ENCODE measurements at regions not wholly inside any gene's neighbourhood (a gene's known extent, or its start where the extent isn't known, plus 50 kb on each side); places are given as distances from the start of the nearest gene placed in this dataset.
"Not testable (repeated sequence)": the region's sequence is repeated elsewhere in the genome, so short reads cannot be mapped to it uniquely, and the experiment has no call there.

DNA sequence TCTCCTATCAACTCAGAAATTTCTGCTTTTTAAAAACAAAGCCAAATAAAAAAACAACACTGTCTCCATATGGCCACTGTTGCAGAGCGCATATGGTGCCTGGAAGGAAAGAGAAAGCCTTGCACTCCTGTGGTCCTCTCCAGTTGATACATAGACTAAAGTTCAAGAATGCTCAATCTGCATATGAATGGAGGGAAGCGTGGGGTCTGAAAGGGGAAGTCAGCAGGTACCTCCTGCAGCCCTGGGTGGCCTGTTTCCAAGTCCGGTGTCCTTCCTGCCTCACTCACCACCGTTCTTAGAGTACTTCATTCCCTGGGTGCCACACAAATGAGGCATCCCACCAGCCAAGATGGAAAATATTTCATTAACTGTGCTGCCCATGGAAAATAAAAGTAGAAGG, 138.3 kb upstream of the PALS2 start:
- no peak for DNase-seq (ENCODE audit: low read depth in 2 of 2)

DNA sequence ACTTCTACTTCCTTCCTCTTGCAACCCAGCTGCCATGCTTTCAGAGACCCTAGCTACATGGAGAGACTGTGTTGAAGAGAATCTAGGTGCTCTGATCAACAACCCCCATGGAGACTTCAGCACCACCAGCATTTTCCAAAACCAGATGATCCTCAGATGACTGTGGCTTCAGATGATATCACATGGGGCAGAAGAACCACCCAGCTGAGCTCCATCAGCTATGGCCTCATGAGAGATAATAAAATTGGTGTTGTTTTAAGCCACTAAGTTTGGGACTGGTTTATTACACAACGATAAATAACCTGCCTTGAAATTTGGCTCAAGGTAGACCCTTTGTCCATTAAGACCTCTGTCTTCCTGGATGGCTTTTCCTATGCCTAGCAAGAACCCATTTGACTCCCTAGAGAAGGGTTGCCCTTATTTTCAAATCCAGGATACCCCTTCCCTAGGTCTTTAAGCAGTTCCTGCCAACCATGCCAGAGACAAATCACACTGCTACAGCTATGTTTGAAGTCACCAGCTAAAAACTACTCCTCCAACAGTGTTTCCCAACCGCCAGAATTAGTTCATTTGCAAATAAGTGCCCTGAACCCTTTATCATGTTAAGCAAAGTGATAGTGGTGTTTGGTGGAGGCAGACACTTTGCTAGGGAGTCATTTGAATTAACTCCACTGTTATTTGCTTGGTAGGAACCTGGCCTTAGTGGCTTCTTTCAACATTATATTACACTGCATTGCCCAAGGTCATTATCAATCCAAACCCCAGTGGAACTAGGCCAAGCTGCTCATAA, 136.9 kb upstream of the PALS2 start:
- no peak for DNase-seq (ENCODE audit: low read depth in 2 of 2)

DNA sequence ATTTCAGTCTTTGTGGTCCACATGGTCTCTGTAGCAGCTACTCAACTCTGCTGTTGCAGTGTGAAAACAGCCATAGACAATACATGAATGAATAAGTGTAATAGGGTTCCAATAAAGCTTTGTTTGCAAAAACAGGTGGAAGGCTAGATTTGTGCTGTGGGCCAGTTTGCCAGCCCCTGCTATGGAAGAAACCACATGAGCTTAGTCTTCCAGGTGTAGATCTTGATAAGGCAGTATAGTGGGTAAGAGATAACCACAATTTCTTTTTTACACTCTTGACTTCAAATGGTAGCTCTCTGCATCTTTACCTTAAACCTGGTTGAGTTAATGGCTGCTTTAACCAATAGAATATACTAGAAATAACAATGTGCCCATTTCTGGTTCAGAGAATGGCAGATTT, 135.0 kb upstream of the PALS2 start:
- no peak for DNase-seq (ENCODE audit: low read depth in 2 of 2)

DNA sequence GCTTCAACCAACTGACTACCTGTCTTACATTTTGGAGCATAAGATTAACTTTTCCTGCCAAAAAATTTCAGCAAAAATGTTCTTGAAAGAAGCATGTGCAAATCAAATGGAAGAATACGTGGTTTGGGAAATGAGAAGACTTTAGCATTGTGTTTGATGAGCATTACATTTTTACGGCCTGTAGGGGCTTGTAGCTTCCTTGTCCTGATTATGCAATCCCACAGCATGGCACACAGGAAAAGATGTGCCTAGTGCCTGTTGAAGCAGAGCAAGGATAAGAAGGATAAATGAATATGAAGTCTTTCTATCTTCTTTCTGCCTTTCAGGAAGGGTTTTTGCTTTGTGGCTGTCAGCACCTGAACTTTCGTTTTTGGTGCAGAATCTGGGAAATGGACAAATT, 134.1 kb upstream of the PALS2 start:
- DNase-seq (ENCODE audit: low read depth in 2 of 2) = not testable (repeated sequence)

DNA sequence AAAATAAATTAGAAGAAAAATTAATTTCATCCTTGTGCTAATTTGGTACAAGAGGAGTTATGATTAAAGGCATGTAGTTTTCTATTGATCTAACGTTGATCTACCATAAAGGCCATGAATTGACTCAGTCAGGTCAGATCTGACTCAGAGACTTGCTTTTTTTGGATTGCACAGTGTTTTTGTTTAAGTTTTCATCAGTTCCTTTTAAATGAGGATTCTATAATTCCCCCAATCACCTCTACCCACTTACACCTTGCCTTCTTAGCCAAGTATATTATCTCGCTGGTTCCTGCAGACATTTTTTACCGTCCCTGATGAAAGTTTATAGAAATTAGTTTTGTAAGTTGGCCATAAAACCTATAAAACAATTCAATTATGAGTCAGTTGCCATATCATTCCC, 132.4 kb upstream of the PALS2 start:
- DNase-seq (ENCODE audit: low read depth in 2 of 2) = no peak

DNA sequence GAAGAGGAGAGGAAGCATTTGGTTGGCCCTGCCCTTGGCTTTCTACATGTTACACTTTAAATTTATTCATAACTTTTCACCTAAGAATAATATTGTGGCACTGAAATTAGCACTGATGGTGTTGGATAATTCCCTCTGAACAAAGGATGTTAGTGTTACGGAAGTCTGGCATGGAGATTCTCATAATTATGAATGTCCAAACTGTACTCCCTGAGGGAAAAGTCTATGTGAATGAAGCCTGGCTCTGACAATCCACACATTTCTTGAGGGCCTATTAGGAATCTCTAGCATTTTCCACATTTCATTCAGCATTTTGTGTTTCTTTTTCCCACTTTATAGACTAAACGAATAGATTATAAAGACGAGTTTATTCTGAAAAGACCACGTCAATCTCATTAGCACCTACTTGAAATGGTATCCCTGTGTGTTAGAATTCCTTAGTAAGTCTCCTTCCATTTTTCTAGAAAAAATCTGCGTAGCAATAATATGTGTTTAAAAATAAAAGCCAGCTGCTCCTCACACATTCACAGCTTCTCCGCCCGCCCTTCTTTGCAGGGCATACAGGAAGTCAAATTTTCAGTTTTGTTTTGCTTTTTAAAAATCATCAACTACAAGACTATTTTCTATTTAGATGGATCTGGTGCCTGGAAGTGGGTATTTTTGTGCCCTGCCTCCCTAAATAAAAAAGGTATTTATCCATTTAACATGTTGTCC, 131.8 kb upstream of the PALS2 start:
- no peak for DNase-seq (ENCODE audit: low read depth in 2 of 2)

DNA sequence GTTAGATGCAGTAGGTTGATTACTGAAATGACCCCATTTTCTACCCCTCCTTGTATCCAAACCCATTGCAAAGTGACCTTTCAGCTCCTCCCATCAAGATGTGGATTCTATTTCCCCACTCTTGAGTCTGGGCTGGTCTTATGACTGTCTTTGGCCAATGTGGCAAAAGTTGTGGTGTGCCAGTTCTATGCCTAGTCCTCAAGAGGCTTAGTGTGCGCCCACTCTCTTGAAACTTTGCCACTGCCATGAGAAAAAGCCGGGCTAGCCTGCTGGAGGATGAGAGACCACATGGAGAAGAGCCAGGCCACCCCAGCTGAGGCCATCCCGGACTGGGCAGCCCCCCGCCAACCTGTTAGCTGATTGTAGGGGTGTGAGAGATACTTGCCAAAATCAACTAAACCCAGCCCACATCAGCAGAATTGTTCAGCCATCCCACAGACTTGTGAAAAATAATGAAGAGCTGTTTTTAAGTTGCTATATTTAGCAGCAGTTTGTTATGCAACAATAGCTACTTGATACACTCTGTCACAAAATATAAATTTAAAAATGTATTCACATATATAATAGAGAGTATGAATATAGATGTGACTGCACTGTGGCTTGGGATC, 131.0 kb upstream of the PALS2 start:
- DNase-seq (ENCODE audit: low read depth in 2 of 2) = no peak

DNA sequence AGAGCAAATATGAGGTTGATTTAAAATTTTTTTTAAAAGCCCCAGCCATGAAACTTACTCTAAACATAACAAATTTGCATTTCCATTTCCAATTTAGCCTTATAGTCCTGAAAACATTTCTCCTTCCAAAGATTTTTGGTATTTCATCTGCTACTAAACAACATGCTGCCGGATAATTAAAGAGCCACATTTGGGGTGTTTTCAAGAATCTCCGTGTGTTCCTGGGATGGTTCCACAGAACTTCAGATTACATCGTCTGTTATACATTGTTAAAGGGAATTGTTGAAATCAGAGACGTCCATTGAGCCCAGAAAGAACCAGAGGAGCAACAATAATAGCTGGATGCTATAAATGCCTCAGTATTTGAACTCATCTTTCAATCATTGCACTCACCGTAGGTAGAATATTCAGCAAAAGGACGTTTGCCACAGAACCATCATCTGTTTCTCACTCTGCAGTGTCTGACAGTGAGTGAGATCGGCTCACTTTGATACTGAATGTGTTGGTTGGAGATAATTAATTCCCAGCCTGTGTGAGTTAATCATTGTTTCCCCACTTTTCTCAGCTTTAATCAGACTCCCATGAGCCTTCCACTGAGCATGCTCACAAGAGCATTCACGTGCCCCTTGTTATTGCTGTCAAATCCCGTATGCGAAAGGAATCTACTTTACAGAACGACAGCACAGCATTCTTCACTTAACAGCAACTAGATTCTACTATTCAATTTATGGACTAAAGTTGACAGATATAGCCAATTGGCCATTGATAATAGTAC, 128.4 kb upstream of the PALS2 start:
- no peak for DNase-seq (ENCODE audit: low read depth in 2 of 2)

DNA sequence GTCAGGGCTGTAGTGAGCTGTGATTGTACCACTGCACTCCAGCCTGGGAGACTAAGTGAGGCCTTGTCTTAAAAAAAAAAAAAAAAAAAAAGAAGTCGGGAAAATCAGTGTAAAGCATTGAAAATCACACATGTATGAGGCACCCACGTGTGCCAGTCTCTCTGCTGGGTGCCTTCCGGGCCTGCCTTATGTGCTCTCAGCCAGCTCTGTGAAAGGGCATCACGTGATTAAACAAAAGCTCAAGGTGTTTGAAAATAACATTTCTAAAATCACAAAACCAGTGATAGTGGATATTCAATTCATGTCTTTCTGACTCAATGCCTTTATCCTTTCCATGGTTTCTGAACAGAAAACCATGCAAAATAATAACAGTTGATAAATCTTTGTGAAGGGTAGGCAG, 125.2 kb upstream of the PALS2 start:
- DNase-seq (ENCODE audit: low read depth in 2 of 2) = no peak

DNA sequence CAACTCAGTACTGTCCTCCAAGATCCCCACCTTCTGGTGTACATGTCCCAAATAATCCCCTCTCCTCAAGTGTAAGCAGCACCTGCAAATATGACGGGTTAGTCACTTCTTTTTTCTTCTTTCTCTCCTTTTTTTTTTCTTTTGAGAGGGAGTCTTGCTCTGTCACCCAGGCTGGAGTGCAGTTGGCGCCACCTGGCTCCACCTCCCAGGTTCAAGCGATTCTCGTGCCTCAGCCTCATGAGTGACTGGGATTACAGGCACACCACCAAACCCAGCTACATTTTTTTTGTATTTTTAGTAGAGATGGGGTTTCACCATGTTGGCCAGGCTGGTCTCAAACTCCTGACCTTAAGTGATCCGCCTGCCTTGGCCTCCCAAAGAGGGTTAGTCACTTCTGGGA, 123.8 kb upstream of the PALS2 start:
- not testable (repeated sequence) for DNase-seq (ENCODE audit: low read depth in 2 of 2)

DNA sequence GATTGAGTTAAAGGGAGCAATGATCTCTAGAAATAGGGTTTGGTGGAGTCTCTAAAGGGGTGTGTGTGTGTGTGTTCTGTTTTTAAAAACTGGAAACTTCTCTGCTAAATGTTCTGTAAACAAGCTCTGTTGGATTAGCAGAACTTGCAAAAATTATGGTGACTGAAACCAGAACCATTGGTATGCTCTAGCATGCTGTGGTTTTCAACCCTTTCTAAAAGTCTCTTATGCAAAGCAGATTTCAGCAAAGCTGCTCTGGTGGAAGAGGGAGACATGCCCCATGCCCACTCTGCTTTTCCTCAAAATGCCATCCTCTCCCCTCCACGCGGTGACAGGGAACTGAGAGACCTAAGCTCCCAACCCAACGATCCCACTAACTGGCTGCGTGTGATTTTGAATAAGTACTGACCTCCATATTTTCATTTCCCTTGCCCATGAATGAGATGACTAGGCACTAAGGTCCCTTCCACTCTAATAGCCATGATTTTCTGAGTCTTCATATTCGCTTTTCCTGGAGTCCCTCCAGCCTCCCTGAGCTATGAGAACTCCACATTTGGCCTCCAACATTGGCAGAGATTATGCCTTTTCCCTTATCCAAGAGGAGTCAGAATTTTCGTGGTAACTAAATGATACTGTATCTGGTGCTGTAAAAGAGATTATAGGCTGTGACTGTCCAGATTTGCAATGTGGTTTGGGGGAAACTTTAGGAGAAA, 117.3 kb upstream of the PALS2 start:
- DNase-seq (ENCODE audit: low read depth in 2 of 2) = no peak

DNA sequence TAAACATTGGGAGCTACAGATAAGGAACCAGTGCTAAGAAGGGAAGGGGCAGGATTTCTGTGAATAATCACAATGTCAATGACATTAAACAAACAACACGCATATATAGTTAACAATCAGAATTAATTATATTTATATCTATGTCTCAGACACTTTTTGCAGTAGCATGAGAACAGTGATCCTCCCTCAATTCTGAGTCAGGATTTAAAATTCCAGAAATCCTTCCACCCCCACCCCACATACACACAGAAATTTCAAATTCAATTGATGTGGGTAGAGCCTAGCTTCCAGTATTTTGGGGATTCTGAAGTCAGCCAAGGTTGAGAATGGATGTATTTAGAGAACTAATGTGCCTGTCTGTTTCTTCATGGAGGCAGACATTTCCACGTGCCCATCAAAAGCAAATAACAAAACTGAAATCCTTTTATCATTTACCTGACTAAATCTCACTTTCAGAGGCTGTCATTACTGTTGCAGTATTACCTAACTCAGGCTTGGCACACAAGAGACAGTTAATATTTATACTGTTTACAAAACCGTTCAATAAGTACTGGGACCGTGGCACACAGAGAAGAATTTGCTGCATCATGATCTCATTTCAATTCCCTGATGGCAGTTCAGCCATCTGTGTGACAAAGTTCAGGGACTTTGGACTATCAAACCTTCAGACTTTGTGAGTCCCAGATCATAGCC, 116.6 kb upstream of the PALS2 start:
- DNase-seq (ENCODE audit: low read depth in 2 of 2) = no peak

DNA sequence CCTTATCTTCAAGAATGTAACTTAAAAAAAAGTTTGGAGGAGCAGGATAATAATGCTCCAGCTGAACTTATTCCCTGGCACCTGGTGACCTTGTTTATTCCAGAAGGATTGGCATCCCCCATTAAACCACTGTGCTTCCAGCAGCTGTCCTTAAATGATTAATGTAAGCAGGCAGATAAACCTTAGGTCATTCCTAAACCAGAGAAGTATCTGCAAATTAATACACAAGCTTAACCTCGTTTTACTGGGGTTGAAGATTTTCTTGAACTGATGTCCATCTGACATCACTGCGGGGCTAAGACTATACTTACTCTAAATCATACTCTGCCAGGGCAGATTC, 116.1 kb upstream of the PALS2 start:
- no peak for DNase-seq (ENCODE audit: low read depth in 2 of 2)

DNA sequence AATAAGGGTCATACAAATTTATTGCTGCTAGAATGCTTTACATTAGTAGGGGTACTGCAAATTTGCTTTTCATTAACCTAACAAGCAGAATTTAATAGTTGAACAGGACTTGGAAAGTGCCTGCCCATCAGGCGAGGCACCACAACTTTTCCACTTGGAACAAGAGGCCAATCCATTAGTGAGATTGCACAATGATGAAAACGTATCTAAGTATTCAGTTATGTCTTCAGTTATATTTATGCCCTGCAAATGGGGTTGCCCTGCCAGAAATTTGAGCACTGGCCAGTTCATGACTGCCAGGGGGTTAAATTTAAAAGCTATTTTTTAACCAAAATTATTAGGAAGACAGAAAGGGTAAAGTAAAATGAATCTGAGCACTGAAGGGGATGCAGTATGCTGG, 111.1 kb upstream of the PALS2 start:
- no peak for DNase-seq (ENCODE audit: low read depth in 2 of 2)

DNA sequence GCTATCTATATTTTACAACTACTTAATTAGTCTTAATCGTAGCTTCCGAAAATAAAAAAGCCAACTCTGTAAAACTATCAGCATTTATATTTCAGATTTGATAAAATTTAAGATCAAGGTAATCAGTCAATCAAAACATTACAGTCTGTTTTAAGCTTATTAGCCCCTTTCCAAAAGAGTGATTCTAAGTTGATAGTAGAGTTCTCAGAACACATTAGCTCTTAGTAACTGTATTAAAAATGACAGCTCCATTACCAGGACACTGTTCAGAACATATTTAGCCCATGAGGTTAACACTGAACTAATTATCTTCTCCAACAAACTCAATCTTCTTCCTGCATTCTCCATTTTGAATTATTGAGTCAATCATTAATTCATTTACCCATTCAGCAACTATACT, 110.3 kb upstream of the PALS2 start:
- no peak for DNase-seq (ENCODE audit: low read depth in 2 of 2)

DNA sequence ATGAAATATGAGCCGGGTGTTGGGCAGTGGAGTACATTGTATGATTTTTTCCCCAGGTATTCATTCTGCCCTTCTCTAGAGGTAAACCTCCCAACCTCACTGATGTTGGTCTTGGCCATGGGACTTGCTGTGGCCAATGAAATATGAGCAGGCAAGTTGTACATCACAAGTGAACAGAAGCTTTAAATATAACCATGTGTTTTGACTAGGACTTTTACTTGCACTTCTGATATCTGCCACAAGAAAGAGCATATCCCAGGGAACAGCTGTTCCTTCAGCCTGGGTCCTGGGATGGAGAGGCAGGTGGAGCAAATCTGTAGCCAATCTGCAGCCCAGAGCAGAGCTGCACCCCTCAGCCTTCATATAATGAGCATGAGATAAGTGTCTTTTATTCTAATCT, 109.8 kb upstream of the PALS2 start:
- no peak for DNase-seq (ENCODE audit: low read depth in 2 of 2)

DNA sequence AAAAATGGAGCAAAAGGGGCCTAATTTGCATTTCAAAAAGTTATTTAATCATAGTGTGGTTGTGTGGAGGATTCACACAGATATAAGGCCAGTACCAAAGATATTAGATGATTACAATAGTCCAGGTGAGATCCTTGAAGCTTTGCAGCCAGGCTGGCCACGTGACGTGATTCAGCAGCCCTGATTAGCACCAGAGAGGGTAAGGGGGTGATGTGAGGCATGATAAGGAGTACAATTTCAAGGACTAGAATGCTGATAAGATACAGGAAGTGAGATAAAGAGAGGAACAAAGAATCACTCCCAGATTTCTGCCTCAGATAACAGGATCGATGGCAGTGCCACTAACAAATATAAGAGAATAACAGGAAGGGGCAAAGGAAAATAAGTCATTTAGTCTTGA, 108.4 kb upstream of the PALS2 start:
- no peak for DNase-seq (ENCODE audit: low read depth in 2 of 2)

DNA sequence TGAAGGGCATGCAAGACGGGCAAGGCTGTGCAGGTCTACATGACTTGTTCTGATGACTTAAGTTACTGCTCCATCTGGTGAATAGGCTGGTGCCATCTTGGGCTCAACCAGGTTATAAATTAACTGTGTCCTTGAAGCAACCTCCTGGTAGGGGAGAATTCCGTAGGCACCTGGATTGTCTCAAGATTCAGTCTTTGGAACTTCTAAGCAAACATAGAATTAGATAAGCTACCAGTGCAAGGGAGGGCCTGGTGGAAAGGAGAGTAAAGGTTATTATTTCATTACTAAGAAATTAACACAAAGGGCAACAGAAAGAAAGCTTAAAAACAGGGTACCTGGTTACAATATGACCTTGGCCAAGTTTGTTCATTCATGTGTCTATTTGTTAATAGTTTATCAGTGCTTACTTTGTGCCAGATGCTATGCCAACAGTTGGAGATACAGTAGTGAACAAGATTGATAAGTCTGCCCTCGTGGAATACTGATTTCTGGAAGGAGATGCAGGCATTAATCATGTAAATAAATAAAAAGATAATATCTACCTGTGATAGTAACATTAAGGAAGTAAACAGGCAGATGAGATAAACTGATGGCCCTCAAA, 107.0 kb upstream of the PALS2 start:
- no peak for DNase-seq (ENCODE audit: low read depth in 2 of 2)

DNA sequence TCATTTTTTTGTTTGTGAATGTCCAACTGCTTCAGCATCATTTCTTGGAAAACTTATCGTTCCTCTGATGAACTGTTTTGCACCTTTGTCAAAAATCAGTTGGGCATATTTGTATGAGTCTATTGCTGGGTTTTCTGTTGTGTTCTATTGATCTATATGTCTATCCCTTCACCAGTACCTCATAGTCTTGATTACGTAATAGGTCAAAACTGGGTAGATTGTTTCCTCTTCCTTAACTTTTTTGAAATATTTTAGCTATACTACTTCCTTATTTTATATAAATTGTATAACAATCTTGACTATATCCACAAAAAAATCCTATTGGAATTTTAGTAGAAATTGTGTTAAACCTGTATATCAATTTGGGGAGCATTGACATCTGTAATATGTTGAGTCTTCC, 104.1 kb upstream of the PALS2 start:
- DNase-seq (ENCODE audit: low read depth in 2 of 2) = no peak

DNA sequence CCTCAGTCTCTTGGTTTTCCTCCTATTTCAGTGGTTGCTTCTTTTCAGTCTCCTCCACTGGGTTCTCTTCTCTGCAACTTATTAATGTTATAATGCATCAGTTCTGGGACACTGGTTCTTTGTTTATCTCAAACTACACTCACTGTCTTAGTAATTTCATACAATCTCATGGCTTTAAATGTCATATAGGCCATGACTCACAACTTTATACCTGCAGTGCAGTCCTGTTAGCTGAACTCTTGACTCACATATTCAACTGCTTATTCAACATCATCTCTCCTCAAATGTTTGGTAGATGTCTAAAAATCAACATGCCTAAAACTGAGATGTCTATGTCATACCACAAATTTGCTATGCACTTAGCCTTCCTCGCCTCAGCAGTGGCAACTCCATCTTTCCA, 101.2 kb upstream of the PALS2 start:
- DNase-seq (ENCODE audit: low read depth in 2 of 2) = no peak
